HEK293 (cell line): ENCODE measurements at regions not wholly inside any gene's neighbourhood (a gene's known extent, or its start where the extent isn't known, plus 50 kb on each side); places are given as distances from the start of the nearest gene placed in this dataset.

Experiments used
- CTCF ChIA-PET: fragments of 350-600 bp; formaldehyde crosslinking; extraction: SDS; loops from one replicate; lab custom pipeline; 2021; ENCODE audit warnings: antibody characterized with exemption; lab: Yijun Ruan, JAX
- POLR2A ChIA-PET: fragments of 300-600 bp; formaldehyde crosslinking; extraction: SDS; loops from one replicate; lab custom pipeline; 2020; ENCODE audit warnings: antibody characterized with exemption, inconsistent platforms; lab: Yijun Ruan, JAX
- H3K27ac ChIP-seq: fragments of 200-500 bp; sonication (Bioruptor generic); 2 replicates; pipeline ENCODE4 v1.5.1; 2014; ENCODE audit warnings: low read depth, low read length, control low read depth, inconsistent platforms; ENCODE audit errors: extremely low read depth
- H3K36me3 ChIP-seq, 2 experiments: fragments of 200-500 bp in 1 of 2; sonication (Bioruptor generic) in 1 of 2; 1 replicate in 1 of 2; 2 replicates in 1 of 2; pipeline ENCODE4 v1.5.1; 2014 to 2017; ENCODE audit warnings: inconsistent platforms in 2 of 2, low read length in 2 of 2; ENCODE audit not compliant: control insufficient read depth in 2 of 2, insufficient read depth in 1 of 2
- H3K4me1 ChIP-seq: fragments of 200-500 bp; sonication (Bioruptor generic); 2 replicates; pipeline ENCODE4 v1.5.1; 2014; ENCODE audit warnings: mild to moderate bottlenecking, low read length, inconsistent platforms; ENCODE audit not compliant: control insufficient read depth, insufficient read depth
- H3K4me3 ChIP-seq: 2 replicates; pipeline ENCODE4 v1.5.1; 2011; ENCODE audit warnings: low read depth, mild to moderate bottlenecking, control low read depth, low read length, moderate library complexity
- H3K9me3 ChIP-seq: fragments of 200-500 bp; sonication (Bioruptor generic); 2 replicates; pipeline ENCODE4 v1.5.1; 2014; ENCODE audit warnings: low read depth, low read length, inconsistent platforms; ENCODE audit not compliant: control insufficient read depth, insufficient read depth
- ATF2 ChIP-seq: fragments of 450-650 bp; formaldehyde crosslinking; IDR thresholded peaks from 2 replicates; pipeline ENCODE4 v1.5.1; 2016; ENCODE audit warnings: missing biosample characterization, missing genetic modification characterization, low read depth
- EGR2 ChIP-seq: fragments of 450-650 bp; formaldehyde crosslinking; IDR thresholded peaks from 2 replicates; pipeline ENCODE4 v1.5.1; 2016; ENCODE audit warnings: low read depth, missing biosample characterization, missing genetic modification characterization
- GFI1B ChIP-seq: fragments of 450-650 bp; formaldehyde crosslinking; IDR thresholded peaks from 2 replicates; pipeline ENCODE4 v1.5.1; 2016; ENCODE audit warnings: missing biosample characterization, missing genetic modification characterization
- KLF1 ChIP-seq: fragments of 450-650 bp; formaldehyde crosslinking; IDR thresholded peaks from 2 replicates; pipeline ENCODE4 v1.5.1; 2016; ENCODE audit warnings: missing biosample characterization, missing genetic modification characterization
- OVOL3 ChIP-seq: fragments of 450-650 bp; formaldehyde crosslinking; IDR thresholded peaks from 2 replicates; pipeline ENCODE4 v1.5.1; 2016; ENCODE audit warnings: missing biosample characterization, missing genetic modification characterization
- PRDM6 ChIP-seq: fragments of 450-650 bp; formaldehyde crosslinking; IDR thresholded peaks from 2 replicates; pipeline ENCODE4 v1.5.1; 2017; ENCODE audit warnings: missing biosample characterization, missing genetic modification characterization
- SCRT2 ChIP-seq: fragments of 450-650 bp; formaldehyde crosslinking; IDR thresholded peaks from 2 replicates; pipeline ENCODE4 v1.5.1; 2016; ENCODE audit warnings: missing biosample characterization, missing genetic modification characterization
- SP2 ChIP-seq: fragments of 450-650 bp; formaldehyde crosslinking; IDR thresholded peaks from 2 replicates; pipeline ENCODE4 v1.5.1; 2016; ENCODE audit warnings: missing biosample characterization, missing genetic modification characterization
- ZBTB21 ChIP-seq: fragments of 450-650 bp; formaldehyde crosslinking; IDR thresholded peaks from 2 replicates; pipeline ENCODE4 v1.5.1; 2017; ENCODE audit warnings: missing biosample characterization, missing genetic modification characterization
- ZNF132 ChIP-seq: fragments of 450-650 bp; formaldehyde crosslinking; IDR thresholded peaks from 2 replicates; pipeline ENCODE4 v1.5.1; 2017; ENCODE audit warnings: missing biosample characterization, missing genetic modification characterization, borderline replicate concordance
- ZNF169 ChIP-seq: fragments of 450-650 bp; formaldehyde crosslinking; IDR thresholded peaks from 2 replicates; pipeline ENCODE4 v1.5.1; 2016; ENCODE audit warnings: missing biosample characterization, missing genetic modification characterization
- ZNF350 ChIP-seq: fragments of 450-650 bp; formaldehyde crosslinking; IDR thresholded peaks from 2 replicates; pipeline ENCODE4 v1.5.0; 2017; ENCODE audit warnings: missing biosample characterization, mild to moderate bottlenecking, missing genetic modification characterization
- ZNF37A ChIP-seq: fragments of 450-650 bp; IDR thresholded peaks from 2 replicates; pipeline ENCODE4 v1.5.1; 2018; ENCODE audit warnings: missing biosample characterization, missing genetic modification characterization
- ZNF549 ChIP-seq: fragments of 450-650 bp; IDR thresholded peaks from 2 replicates; pipeline ENCODE4 v1.5.1; 2018; ENCODE audit warnings: missing biosample characterization, missing genetic modification characterization, mild to moderate bottlenecking, inconsistent platforms, moderate library complexity
- ZNF585B ChIP-seq: fragments of 450-650 bp; formaldehyde crosslinking; IDR thresholded peaks from 2 replicates; pipeline ENCODE4 v1.5.1; 2016; ENCODE audit warnings: missing biosample characterization, missing genetic modification characterization
- ZNF704 ChIP-seq: fragments of 450-650 bp; formaldehyde crosslinking; IDR thresholded peaks from 2 replicates; pipeline ENCODE4 v1.5.1; 2016; ENCODE audit warnings: missing biosample characterization, missing genetic modification characterization
- ZNF768 ChIP-seq: fragments of 450-650 bp; formaldehyde crosslinking; IDR thresholded peaks from 2 replicates; pipeline ENCODE4 v1.5.1; 2018; ENCODE audit warnings: missing biosample characterization, mild to moderate bottlenecking, missing genetic modification characterization
- ZNF837 ChIP-seq: fragments of 450-650 bp; formaldehyde crosslinking; IDR thresholded peaks from 2 replicates; pipeline ENCODE4 v1.5.1; 2016; ENCODE audit warnings: missing biosample characterization, missing genetic modification characterization

GRCh38 chr3:78424656-78425055 is 1343.1 kb downstream of the ROBO1 start:
- no peak for TF ChIP-seq SCRT2 (tag by site-specific recombination)
- no peak overlapping the region for H3K4me3 ChIP-seq
- ChIA-PET CTCF (no interaction called here), POLR2A (no interaction called here)
- no peaks in the 10 kb centered on the region for H3K36me3 ChIP-seq
- H3K9me3 ChIP-seq = no peaks in the 10 kb centered on the region
- H3K27ac ChIP-seq = no peak overlapping the region
- H3K4me1 ChIP-seq = no peaks in the 10 kb centered on the region

- Histone ChIP-seq H3K36me3 (no peaks in the 10 kb centered on the region), H3K9me3 (no peaks in the 10 kb centered on the region), H3K27ac (no peak overlapping the region), H3K4me1 (no peaks in the 10 kb centered on the region), H3K4me3 (no peak overlapping the region)
- POLR2A ChIA-PET = no interaction called here
- CTCF ChIA-PET = no interaction called here
- TF ChIP-seq KLF1 (tag by site-specific recombination) (no peak), GFI1B (tag by site-specific recombination) (no peak), ZNF169 (no peak), ZNF837 (tag by site-specific recombination) (no peak), ZNF704 (tag by site-specific recombination) (no peak), ATF2 (tag by site-specific recombination) (no peak), ZNF350 (no peak), ZNF549 (tag by site-specific recombination) (no peak), ZNF37A (tag by site-specific recombination) (no peak), ZNF768 (tag by site-specific recombination) (no peak), ZNF585B (tag by site-specific recombination) (no peak), ZNF132 (tag by site-specific recombination) (no peak), OVOL3 (tag by site-specific recombination) (no peak), ZBTB21 (no peak), PRDM6 (tag by site-specific recombination) (no peak)
Measured at GRCh38 chr3:78426454-78426853, 1341.3 kb downstream of the ROBO1 start.

GRCh38 chr3:78427303-78427702 is 1340.5 kb downstream of the ROBO1 start:
- Histone ChIP-seq H3K36me3 (no peaks in the 10 kb centered on the region), H3K27ac (no peak overlapping the region)
- TF ChIP-seq SP2 (tag by site-specific recombination) (no peak), EGR2 (tag by site-specific recombination) (no peak)
- TF ChIP-seq, all 188 proteins: peak for 0
- Histone ChIP-seq H3K9me3 (no peaks in the 10 kb centered on the region), H3K4me1 (no peaks in the 10 kb centered on the region), H3K4me3 (no peak overlapping the region)
- POLR2A ChIA-PET = no interaction called here
- CTCF ChIA-PET = no interaction called here
